ENCODE measurements at regions not wholly inside any gene's neighbourhood (a gene's known extent, or its start where the extent isn't known, plus 50 kb on each side); places are given as distances from the start of the nearest gene placed in this dataset.

DNA sequence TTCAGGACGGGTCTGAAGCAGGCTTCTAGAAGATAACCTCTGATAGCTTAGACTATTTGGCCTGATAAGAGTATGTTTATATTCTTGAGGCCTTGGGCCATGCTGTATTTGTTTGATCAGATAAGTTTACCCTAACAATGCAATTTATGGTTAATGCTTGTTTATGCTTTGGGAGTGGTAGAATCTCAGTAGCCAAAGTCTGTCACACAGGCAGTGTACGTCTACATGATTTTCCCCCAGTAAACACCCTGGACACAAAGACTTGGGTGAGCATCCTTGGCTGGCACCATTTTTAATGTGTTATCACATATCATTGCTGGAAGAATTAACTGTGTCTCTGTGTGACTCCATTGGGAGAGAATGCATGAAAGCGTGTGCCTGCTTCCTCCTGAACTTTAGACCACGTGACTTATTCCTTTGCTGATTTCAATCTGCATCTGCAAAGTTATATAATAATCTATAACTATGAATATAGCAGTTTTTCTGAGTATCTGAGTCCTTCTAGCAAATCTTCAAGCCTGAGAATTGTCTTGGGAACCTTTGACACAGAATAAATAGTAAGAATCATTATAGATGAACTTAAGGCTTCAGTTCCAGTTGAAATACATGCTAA is 172.4 kb downstream of the CASP12 start:
- no peak overlapping the region for H3K4me3 ChIP-seq (ENCODE audit: low read depth, low read length)
- TF ChIP-seq POLR2A (IDR thresholded peaks at IDR 0.05; ENCODE audit: extremely low read depth, insufficient read length) (no peak), MYC (IDR thresholded peaks at IDR 0.05; ENCODE audit: low read depth, low read length) (no peak)
- TF ChIP-seq, protein P1, sequence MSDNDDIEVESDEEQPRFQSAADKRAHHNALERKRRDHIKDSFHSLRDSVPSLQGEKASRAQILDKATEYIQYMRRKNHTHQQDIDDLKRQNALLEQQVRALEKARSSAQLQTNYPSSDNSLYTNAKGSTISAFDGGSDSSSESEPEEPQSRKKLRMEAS (IDR thresholded peaks at IDR 0.05; ENCODE audit: low read depth, low read length) = 0 out of 2 replicates have a peak, but pooled peaks have one; percentile 15
- TF ChIP-seq, protein P2, sequence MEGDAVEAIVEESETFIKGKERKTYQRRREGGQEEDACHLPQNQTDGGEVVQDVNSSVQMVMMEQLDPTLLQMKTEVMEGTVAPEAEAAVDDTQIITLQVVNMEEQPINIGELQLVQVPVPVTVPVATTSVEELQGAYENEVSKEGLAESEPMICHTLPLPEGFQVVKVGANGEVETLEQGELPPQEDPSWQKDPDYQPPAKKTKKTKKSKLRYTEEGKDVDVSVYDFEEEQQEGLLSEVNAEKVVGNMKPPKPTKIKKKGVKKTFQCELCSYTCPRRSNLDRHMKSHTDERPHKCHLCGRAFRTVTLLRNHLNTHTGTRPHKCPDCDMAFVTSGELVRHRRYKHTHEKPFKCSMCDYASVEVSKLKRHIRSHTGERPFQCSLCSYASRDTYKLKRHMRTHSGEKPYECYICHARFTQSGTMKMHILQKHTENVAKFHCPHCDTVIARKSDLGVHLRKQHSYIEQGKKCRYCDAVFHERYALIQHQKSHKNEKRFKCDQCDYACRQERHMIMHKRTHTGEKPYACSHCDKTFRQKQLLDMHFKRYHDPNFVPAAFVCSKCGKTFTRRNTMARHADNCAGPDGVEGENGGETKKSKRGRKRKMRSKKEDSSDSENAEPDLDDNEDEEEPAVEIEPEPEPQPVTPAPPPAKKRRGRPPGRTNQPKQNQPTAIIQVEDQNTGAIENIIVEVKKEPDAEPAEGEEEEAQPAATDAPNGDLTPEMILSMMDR (IDR thresholded peaks at IDR 0.05; ENCODE audit: low read depth, low read length) = no peak
- no peak for DNase-seq (ENCODE audit: low read depth)

GRCh38 chr11:104713401-104713800 is 184.9 kb downstream of the CASP12 start:
- no peak overlapping the region for H3K4me3 ChIP-seq (ENCODE audit: low read depth, low read length)
- DNase-seq (ENCODE audit: low read depth) = no peak
- TF ChIP-seq MYC (IDR thresholded peaks at IDR 0.05; ENCODE audit: low read depth, low read length) (no peak), POLR2A (IDR thresholded peaks at IDR 0.05; ENCODE audit: extremely low read depth, insufficient read length) (no peak)
- TF ChIP-seq, protein P1 (IDR thresholded peaks at IDR 0.05; ENCODE audit: low read depth, low read length) = no peak
- TF ChIP-seq, protein P2 (IDR thresholded peaks at IDR 0.05; ENCODE audit: low read depth, low read length) = no peak

- H3K4me3 ChIP-seq (ENCODE audit: low read depth, low read length) = peak overlapping the region; percentile 44
These were observed 192.6 kb downstream of the CASP12 start for GRCh38 chr11:104705490-104706190.

GRCh38 chr11:104704888-104705287 is 193.4 kb downstream of the CASP12 start:
- no peak overlapping the region for H3K4me3 ChIP-seq (ENCODE audit: low read depth, low read length)
- TF ChIP-seq, protein P1 (IDR thresholded peaks at IDR 0.05; ENCODE audit: low read depth, low read length) = no peak
- TF ChIP-seq, protein P2 (IDR thresholded peaks at IDR 0.05; ENCODE audit: low read depth, low read length) = no peak
- TF ChIP-seq POLR2A (IDR thresholded peaks at IDR 0.05; ENCODE audit: extremely low read depth, insufficient read length) (no peak), MYC (IDR thresholded peaks at IDR 0.05; ENCODE audit: low read depth, low read length) (no peak)
- no peak for DNase-seq (ENCODE audit: low read depth)

More at GRCh38 chr11:104705490-104706190, 192.6 kb downstream of the CASP12 start:
- DNase-seq (ENCODE audit: low read depth) = peak; percentile 91
- TF ChIP-seq POLR2A (IDR thresholded peaks at IDR 0.05; ENCODE audit: extremely low read depth, insufficient read length) = no peak
- TF ChIP-seq, protein P1 (IDR thresholded peaks at IDR 0.05; ENCODE audit: low read depth, low read length) = no peak
- TF ChIP-seq MYC (IDR thresholded peaks at IDR 0.05; ENCODE audit: low read depth, low read length) = no peak
- TF ChIP-seq, protein P2 (IDR thresholded peaks at IDR 0.05; ENCODE audit: low read depth, low read length) = no peak

GRCh38 chr11:104704146-104704830 is 194.0 kb downstream of the CASP12 start:
- H3K4me3 ChIP-seq (ENCODE audit: low read depth, low read length) = no peak overlapping the region
- no peak for DNase-seq (ENCODE audit: low read depth)
- TF ChIP-seq, protein P1 (IDR thresholded peaks at IDR 0.05; ENCODE audit: low read depth, low read length) = no peak
- TF ChIP-seq POLR2A (IDR thresholded peaks at IDR 0.05; ENCODE audit: extremely low read depth, insufficient read length) (no peak), MYC (IDR thresholded peaks at IDR 0.05; ENCODE audit: low read depth, low read length) (no peak)
- TF ChIP-seq, protein P2 (IDR thresholded peaks at IDR 0.05; ENCODE audit: low read depth, low read length) = no peak
